NCI-H2196 (cell line): ENCODE measurements at regions not wholly inside any gene's neighbourhood (a gene's known extent, or its start where the extent isn't known, plus 50 kb on each side); places are given as distances from the start of the nearest gene placed in this dataset.
"Not testable (repeated sequence)": the region's sequence is repeated elsewhere in the genome, so short reads cannot be mapped to it uniquely, and the experiment has no call there.

Experiments used
- DNase-seq: peaks from one replicate; lab custom pipeline; 2025; ENCODE audit not compliant: unreplicated experiment; lab: John Stamatoyannopoulos, UW

DNA sequence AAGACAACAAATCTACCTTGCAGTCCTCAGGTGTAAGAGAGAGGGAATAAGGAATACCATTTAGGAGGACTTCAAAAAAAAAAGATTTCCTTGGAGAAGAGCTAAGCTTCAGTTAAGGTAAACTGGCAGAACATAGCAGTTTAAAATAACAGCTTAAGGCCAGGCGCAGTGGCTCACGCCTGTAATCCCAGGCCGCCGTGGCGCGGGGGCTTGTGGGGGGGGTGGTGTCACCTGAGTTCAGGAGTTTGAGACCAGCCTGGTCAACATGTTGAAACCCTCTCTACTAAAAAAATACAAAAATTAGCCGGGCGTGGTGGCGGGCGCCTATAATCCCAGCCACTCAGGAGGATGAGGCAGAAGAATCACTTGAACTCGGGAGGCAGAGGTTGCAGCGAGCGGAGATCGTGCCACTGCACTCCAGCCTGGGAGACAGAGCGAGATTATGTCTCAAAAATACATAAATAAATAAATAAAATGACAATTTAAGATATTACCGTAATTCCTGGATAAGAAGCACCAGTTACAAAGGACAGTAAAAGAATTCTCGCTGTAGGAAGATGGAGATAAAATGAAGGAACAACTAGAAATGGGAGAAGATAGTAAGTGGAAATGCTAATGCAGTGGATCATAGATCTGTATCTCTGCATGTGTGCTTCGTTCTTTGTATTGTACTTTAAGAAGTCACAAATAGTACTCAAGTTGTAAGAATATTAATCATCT is 1140.2 kb downstream of the NCAM2 start:
- no peak for DNase-seq

DNA sequence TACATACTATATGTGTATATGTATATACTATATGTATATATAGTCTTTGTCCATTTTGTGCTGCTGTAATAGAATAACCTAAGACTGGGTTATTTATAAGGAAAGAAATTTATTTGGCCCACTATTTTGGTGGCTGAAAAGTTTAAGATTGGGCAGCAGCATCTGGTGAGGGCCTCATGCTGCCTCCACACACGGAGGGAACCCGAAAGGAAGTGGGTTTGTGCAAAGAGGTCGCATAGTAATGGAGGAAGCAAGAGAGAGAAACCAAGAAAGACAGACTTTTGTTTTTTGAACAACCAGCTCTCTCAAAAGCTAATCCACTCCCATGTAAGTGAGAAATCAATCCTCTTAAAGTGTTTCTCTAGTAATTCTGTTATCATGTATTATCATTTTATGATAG is 1147.3 kb downstream of the NCAM2 start:
- DNase-seq = no peak

DNA sequence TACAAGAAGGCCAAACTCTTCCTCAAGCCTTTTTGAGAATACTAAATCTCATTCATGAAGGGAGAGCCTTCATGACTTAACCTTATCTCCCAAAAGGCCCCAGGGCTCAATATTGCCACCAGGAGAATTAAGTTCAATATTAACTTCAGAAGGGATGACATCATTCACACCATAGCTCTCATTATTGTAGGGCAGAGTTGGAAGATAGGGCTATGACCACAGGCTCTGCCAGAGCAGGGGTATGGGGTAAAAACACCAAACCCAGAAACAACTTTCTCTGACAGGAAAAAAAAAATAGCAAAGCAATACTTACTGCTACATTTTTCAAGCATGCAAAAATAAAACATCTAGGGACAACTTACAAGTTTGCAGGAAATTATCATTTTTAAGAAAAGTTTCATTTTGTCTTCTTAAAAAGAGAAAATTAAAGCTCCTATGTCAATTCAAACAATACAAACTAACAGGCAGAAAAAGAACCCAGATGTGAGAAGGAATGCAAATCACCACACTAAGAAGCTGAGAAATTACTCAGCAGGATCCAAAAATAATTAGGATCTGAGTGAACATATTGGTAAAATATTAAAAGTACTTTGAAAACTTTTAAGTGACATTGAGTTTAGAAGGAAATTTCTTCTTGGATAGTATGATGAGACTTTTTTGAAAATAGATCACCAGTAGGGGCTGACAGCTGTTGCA is 1156.5 kb downstream of the NCAM2 start:
- DNase-seq = no peak

DNA sequence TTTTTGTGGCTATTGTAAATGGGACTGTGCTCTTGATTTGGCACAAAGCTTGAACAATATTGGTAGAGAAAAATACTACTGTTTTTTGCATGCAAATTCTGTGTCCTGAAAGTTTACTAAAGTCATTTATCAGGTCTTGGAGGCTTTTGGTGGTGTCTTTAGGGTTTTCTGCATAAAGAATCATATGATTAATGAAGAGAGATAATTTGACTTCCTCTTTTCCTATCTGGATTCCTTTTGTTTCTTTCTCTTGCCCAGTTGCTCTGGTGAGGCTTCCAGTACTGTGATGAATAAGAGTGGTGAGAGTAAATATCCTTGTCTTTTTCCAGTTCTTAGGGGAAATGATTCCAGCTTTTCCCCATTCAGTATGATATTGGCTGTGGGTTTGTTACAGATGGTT is 1166.7 kb downstream of the NCAM2 start:
- no peak for DNase-seq

DNA sequence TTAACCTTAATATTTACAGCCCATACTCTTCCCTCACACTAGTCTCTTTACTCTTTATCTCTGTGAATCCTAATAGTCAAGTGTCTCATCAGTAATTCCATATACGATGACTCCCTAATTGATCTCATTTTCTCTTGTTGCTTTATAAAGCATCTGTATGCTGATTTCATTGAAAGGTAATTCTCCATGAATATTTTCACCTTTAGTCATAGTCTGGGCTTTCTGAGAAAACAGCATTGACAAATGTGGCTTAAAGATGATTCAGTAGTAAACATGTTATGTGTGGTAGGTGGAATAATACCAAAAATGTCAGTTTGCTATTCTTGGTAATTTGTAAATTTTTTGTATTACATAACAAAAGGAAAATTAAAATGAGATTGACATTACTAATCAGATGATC is 1176.5 kb downstream of the NCAM2 start:
- DNase-seq = no peak

DNA sequence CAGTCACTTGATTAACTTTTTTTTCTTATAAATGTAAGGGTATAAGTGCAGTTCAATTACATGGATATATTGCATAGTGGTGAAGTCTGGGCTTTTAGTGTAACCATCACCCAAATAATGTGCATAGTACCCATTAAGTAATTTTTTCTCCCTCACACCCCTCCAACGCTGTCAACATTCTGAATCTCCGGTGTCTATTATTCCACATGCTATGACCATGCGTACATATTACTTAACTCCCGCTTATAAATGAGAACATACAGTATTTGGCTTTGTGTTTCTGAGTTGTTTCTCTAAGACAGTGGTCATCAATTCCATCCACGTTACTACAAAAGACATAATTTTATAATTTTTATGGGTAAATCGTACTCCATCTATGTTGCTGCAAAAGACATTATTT is 1191.1 kb downstream of the NCAM2 start:
- DNase-seq = no peak

DNA sequence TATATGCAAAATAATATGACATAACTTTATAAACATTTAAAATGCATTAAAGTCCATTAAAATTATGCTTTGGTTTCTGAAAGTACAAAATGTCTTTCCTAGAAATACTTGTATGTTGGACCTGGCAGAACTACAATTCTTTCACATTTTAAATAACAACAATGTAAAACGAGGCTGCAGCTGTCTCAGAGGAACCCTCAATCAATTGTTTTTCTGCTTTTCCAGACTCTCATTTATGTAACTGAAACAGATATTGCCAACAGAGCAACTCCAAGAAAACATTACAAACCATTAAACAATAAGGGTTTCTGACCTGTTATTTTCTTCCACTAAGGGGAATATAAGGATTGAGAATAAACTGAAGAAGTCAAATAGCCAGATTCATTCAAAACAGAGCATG is 1193.4 kb downstream of the NCAM2 start:
- no peak for DNase-seq

DNA sequence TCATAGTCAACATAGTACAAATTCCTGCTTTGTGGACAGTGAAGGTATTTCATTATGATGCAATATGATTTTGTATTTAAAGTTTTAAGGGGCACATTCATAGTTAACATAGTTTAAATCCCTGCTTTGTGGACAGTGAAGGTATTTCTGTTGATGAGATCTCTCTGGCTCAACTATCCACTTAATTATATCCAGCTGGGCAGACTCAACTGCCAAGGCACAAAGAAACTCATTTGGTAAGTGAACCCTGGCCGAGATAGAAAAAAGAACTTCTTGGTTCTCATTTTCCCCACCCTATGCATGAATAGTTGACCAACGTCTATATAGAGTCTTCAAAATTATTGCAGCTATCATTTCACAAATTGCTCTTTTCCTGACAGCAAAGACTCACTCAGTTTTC is 1194.6 kb downstream of the NCAM2 start:
- no peak for DNase-seq

DNA sequence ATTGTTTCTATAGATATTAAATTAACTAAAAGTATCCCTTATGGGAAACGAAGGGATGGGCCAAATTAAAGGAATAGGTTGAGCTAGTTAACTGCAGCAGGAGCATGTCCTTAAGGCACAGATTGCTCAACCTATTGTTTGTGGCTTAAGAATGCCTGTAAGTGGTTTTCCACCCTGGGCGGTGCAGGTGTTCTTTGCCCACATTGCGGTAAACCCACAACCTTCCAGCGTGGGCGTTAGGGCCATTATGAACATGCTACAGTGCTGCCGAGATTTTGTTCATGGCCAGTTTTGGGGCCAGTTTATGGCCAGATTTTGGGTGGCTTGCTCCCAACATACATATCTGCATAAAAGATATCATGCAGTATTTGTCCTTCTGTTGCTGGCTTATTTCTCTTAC is 1196.8 kb downstream of the NCAM2 start:
- not testable (repeated sequence) for DNase-seq

DNA sequence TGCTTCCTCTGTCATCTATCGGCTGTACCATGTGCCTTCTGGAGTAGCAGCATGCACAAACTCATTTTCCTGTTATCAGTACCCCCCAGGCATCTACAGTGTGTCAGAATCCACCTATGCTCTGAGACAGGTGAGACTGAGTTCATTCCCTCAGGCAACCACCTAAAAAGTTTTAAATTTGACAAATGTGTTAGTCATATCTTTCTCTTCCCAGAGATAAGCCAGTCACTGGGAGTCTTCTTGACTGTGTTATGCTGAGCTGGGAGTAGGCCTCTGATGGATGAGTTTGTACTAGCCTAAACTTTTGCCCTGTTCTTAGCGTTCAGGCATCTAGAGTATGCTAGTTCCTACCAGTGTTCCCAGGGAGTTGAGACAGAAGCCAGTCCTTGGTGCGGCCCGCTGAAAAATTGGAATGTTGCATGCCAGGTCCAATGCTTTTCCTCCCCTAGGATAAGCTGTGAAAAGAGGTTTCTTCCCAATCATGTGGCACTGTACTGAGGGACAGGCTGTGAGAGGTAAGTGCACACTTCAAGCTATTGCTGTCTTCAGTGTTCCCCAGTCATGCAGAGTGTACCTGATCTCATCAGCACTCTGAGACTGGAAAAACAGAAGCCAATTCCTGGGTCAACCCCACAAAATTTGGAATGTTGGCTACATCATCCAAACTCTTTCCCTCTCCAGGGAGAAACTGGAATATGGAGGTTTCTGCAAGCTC is 1202.3 kb downstream of the NCAM2 start:
- no peak for DNase-seq

DNA sequence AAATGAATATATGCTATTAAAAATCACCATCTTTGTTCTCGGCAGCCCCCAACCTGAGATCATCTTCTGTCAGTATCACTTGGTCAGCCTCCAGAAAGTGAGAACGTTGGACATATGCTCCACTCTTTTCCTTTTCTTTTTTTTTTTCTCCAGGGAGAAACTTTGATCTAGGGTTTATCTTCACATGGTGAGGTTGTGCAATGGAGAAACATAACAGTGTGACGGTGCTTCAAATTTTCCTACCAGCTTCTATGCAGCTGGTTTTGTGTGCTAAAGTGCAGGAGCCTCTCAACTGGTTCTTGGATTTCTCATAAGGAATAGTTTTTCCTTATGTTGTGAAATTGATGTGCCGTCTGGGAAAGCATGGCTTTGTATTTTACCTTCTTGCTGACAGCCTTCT is 1202.9 kb downstream of the NCAM2 start:
- DNase-seq = no peak

DNA sequence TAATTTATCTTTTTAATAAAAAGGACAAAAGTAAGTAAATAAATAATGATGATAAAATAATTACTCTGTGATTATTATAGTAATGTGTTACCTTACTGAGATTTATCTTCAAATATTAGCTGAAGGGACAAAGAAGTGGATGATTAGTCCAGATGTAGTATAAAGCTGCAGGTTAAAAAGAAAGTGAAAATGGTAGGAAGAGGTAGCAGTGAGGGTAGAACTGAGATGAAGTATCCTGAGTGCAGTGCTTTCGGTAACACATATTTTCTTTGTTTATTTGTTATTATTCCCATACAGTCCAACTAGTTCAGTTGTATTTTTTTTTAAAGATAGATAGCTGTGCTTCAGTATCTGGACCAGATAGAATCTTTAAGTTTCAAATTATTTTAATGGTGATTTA is 1203.5 kb downstream of the NCAM2 start:
- no peak for DNase-seq

DNA sequence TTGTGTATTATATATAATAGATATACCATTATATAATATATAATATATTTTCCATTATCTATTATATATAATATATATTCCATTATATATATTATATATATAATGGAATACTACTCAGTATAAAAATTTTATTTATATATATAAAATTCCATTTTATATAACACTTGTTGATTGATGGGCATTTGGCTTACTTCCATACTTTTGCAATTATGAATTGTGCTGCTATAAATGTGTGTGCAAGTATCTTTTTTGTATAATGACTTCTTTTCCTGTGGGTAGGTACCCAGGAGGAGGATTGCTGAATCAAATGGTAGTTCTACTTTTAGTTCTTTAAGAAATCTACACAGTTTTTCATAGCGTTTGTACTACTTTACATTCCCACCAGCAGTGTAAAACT is 1211.1 kb downstream of the NCAM2 start:
- no peak for DNase-seq

DNA sequence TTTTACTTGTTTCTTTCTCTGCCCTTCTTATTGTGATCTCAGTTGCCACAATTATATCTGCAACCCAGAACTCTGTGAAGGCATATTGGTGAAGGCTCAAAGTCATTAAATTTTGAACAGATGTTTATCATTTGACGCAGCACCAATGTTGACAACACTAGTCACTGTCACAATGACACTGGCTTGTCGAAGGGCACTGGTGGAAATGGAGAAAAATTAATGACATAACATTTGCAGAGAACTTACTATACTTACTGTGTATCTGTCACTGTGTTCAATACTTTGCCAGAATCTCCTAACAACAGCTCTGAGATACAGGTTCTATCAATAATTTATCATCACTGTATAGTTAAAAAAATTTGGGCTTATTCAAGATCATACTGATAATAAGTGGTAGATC is 1213.7 kb downstream of the NCAM2 start:
- no peak for DNase-seq

DNA sequence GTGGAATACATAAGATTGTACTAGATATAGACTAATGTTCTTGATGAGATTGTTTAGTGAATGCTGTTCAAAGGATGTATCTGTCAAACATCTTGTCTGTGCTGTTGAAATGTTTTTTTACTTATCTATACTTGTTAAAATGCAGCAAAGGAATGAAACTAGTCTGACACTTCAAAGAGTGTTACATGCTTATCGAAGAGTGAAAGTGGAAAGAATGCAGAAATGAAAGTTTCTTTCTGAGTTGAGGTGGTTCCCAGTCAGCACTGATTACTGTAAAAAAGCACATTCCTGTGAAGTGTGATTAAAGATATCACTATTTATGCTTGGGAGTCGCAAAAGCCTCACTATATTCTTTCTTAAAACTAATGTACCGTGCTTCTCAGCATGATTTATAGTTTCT is 1225.2 kb downstream of the NCAM2 start:
- DNase-seq = no peak

DNA sequence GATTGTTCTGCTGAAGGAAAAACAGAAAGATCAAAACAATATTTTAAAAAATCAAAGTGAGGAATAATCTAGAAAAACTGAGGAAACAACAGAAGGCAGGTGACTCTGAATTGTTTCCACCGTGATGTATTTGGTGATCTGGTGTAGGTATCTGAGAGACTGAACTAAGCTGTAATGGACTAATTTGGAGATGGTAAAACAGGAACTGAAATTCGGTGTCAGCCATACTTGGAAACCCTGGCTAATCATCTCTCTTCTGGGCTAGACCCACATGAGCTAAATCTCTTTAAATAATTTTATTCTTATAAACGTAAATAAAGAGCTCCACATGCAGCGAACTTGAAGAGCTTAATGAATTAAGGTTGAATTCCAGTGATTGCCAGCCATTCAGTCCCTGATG is 1226.1 kb downstream of the NCAM2 start:
- DNase-seq = no peak

DNA sequence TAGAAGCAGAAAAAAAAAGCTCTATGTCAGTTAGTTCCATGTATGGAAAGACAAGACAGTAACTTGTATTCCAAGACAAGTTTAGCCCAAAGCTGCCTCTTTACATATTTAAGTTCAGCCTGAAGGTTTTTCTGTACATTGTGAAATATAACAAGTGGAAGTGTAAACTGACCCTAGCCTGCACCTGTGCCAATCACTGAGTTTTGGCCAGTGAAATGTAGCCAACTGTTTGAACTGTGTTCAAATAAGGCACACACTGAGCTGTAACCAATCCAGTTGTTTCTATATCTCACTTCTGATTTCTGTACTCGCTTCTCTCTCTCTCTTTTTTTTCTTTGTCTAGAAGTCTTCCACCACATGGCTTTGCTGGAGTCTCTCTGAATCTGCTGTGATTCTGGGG is 1227.1 kb downstream of the NCAM2 start:
- DNase-seq = no peak

DNA sequence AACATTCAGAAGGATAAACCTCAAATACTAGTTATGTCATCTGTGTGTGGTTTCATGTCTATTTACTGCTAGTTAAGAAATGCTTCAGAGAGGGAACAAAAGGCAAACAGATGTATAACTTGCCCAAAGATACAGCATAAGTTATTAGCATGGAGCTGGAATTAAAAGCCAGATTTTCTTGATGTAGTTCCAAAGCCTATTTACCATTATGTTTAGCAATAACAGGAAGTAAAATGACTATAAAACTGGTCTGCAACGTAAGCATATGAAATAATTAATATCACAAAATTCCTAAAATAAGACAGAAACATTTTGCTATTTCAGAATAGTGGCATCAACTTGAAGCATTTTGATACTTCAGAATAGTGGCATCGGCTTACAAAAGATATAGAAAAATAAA is 1232.8 kb downstream of the NCAM2 start:
- DNase-seq = no peak

DNA sequence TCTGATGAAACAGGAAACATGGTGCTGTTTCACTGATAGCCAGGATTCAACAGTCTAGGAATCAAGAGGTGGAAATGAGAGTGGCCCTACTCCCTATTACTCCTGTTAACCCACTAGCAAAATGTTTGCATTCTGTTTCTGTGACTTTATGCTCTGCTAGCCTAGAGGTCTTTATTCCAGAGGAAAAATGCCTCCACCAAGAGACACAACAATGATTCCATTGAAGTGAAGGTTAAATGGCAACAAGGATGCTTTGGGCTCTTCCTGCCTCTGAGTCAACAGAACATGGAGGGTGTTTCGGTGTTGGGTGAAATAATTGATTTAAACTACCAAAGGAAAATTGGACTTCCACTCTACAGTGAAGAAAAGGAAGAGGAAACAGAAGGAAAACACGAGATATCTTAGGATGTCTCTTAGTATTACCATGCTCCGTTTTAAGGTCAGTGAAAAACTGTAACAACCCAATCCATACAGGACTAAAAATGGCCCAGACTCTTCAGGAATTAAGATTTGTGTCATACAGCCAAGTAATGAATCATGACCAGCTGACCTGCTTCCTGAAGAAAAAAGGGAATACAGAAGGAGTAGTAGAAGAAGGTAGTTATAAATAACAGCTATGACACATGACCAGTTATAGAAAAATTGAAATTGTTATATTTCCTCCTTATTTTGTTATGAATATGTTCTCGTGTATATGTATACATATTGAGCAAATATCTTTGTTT is 1237.8 kb downstream of the NCAM2 start:
- DNase-seq = no peak

DNA sequence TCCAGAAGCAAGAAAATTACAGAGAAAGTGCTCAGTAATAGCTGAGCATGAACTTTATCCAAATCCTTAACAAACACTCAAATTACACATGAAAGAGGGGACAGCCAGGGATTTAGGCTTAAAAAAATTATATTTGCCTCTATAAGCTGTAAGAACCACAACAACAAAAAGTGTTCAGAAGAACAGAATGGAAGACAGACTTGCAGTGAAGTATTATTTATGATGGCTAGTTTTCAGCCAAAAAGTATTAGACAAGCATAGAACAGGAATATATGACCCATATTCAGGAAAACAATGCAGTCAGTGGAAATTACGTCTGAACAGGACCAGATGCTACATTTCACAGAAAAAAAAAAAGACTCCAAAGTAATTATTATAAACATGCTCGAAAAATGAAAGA is 1246.3 kb downstream of the NCAM2 start:
- no peak for DNase-seq

DNA sequence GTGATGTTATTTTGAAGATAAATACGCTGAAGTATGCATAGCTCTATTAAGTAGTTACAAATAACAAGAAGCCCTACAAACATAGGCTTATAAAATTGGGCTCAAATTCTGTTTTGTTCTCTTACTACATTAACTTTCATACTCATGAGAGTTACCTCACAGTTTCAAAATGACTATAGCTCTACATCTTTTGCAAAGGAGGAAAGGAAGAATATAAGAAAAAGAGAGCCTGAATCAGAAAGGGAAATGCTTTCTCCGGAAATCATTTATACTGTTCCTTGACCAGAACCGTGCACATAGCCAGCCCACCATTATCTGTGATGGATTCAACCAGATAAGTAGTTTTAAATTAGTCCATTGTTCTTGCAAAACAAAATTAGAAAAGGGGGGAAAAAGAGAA is 1252.1 kb downstream of the NCAM2 start:
- no peak for DNase-seq

DNA sequence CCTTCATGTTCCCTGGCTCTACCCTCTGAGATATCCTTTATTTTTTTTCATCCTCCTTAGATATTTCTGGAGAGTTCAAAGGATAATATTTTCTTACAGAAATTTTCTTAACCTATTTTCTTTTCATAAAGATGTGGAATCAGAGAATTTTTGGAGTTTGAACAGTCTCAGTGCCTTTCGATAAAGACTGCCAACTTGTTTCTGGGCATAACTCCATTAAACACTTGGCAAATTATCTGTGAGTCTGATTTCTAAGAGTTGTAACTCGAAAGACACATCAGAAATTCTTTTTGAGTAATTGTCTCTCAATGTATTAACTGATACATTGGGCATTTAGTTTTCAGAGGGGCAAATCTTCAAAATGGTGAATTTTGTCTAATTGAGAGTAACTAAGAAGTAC is 1255.6 kb downstream of the NCAM2 start:
- DNase-seq = no peak
